NCI-H774 (cell line): ENCODE measurements at regions not wholly inside any gene's neighbourhood (a gene's known extent, or its start where the extent isn't known, plus 50 kb on each side); places are given as distances from the start of the nearest gene placed in this dataset.
"Not testable (repeated sequence)": the region's sequence is repeated elsewhere in the genome, so short reads cannot be mapped to it uniquely, and the experiment has no call there.

Experiments used
- DNase-seq: peaks from one replicate; lab custom pipeline; 2025; lab: John Stamatoyannopoulos, UW

DNA sequence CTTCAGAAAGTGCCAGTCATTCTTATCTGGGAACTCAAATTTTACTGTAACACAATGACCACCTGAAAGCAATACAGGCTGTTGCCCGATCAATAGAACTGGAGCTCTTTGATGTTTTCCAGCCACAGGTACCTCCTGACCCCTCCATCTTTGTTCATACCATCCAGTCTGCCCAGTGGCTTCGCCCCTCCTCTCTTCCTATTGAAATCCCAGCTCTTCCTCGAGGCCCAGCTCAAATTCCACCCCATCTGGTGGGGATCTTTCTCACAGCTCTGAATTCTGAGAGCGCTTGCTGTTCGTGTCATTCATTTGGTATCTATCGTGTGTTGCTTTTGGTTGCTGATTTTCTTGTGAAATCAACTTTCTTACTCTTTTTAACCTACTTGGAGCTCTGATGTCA lies 87.9 kb upstream of the CNKSR3 start:
- no peak for DNase-seq

GRCh38 chr6:154602296-154602695 lies 91.8 kb upstream of the CNKSR3 start:
- no peak for DNase-seq

DNA sequence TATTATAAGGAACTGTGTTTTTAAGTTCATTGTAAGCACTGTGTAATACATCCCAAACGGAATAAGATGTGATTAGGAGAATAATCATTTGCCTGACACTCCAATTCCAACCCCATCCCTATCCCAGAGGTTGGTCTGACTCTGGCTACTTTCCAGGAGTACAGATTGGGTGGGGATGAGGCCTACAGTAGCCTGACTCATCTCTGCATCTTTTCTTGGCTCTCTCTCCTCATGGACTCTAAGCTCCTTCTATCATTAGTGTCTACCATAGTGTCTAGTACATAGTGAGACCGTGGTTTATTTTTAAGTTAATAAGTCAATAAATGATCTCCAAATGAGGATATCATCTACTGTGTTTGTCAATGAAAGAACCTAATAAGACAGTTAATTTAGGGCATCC lies 92.2 kb upstream of the CNKSR3 start:
- DNase-seq: no peak

DNA sequence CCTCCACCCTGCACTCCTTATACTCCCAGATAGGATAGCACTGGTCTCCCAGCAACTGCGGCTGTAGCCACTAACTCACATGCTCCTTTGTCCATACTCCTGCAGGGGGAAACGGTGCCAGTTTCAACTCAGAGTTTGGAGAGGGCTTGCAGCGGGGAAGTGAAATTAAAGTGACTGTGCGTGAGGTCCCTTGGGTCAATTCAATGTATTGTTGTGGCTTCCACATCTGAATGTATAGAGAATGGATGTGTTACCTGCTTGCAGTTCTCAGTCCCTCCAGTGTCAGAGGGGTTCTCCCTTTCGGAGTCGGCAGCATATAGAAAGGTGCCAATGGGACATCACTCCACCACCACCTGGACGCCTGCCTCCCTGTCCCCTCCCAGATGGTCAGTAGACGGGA lies 93.6 kb upstream of the CNKSR3 start:
- no peak for DNase-seq

- DNase-seq: peak; percentile 22
Observed at GRCh38 chr6:154605178-154605881, 94.8 kb upstream of the CNKSR3 start.

- DNase-seq: no peak
Observed at GRCh38 chr6:154605882-154606370, 95.4 kb upstream of the CNKSR3 start.

DNA sequence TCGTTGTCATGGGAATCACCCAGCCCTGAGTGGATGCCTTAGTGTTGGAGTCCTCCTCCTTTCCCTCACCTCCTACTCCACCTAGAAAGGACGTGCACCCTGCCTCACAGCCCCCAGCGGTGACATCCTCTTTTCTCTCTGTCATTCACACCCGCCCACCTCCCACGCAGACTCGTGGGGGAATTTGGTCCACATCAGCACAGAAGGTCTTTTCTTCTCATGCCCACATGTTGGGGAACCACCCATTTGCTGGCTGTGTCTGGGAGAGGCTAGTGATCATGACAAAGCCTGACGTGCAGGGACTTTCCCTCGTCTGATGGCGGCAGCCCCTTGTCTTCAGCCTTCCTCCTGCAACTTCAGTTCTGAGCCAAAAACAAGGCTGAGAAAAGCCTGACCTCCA lies 96.0 kb upstream of the CNKSR3 start:
- no peak for DNase-seq

GRCh38 chr6:154606860-154607259 lies 96.4 kb upstream of the CNKSR3 start:
- no peak for DNase-seq

DNA sequence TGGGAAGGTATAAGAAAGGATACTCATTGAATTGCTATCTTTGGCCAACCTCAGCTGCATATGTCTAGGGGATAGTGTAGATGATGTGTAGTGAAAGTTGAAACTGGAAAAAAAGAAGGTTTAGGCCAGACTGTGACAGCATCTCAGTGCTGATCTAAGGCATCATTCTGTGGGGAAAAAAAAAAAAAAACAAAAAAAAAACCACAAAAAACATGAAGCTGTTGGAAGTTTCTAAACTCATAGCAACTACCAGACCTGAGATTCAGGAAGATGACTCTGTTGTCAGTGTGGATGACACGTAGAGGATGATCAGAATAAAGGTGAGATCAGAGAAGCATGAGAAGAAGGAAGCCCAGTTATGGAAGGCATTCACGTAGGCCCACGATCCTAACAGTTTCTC lies 100.8 kb upstream of the CNKSR3 start:
- no peak for DNase-seq

GRCh38 chr6:154611847-154612246 lies 101.4 kb upstream of the CNKSR3 start:
- DNase-seq: no peak

GRCh38 chr6:154613137-154613676 lies 102.7 kb upstream of the CNKSR3 start:
- peak; percentile 48 for DNase-seq

GRCh38 chr6:154614101-154614500 lies 103.6 kb upstream of the CNKSR3 start:
- DNase-seq: no peak

DNA sequence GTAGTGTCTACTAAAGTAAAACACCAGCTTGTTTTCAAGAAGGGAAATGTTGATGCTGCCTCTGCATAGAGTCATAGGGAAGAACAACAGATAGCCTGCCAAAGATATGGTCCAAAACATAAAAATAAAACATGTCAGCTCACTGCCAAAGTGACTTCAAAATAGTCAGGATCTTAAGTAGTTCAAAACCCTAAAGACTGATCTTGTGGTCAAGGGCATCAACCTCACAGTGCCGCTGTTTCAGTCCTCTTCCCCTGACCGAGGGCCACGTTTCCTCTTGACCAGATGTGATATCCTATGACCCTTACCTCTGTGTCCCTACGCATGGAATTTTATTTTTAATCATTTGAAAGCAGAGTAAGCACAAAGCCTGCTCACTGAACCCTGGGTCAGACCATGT lies 104.2 kb upstream of the CNKSR3 start:
- DNase-seq: no peak

DNA sequence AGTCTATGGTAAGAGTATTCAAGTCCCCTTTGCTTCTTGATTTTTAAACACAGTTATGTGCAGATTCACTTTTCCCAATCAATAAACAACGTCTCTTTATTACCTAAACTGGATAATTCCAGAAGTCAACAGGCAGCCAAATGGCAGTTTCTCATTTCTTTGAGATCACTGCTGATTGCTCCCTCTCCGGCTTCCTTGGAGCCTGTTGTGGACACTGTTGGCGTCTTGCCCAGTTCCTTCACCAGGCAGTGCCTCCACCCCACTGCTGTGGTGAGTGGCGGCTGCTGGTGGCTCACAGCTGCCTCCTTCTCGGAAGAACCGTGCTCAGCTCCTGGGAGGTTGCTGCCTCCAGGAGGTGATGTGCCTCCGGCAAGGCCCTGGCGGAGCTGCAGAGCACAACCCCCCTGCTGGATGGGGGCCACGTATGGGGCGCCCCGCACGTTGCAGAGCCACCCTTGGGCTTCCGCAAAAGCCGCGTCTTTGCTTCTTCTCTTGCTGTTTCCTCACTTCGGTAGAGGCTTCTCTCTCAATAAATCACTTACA lies 105.1 kb upstream of the CNKSR3 start:
- peak; percentile 87 for DNase-seq

DNA sequence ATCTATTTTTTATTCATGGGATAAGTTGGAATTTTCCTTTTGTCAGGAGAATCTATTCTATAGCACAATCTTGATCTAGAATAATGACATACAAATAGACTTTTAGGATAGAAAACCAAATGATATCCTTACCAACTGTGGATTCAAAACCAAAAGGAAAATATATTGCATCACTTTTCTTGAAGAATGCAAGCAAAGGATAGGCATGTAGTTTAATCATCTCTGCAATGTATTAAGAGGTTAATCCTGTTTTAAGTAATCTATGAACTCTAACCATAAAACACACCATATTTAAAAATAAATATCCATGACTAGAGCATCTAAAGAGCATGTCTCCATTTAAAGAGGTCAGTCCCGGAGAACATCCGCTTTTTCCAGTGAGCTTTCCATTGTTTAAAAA lies 106.7 kb upstream of the CNKSR3 start:
- DNase-seq: no peak

DNA sequence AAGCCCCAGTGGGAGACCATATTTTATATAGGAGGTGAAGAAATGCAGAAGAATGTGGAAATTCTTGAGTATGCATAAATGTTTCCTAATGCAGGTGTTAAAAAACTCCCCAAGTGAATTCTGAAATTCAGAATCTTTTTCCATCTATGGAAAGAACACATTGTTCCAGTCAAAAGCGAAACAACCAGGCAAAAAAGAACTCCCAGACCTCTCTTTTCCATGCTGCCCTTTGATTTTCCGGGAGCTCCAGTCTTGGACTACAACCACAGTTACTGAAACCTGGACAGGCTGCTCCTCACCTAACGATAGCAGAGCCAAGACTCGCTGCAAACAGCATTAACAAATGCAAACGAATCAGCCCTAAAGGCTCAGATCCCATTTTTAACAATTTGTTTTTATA lies 108.7 kb upstream of the CNKSR3 start:
- peak; percentile 85 for DNase-seq

GRCh38 chr6:154621686-154622085 lies 111.2 kb upstream of the CNKSR3 start:
- no peak for DNase-seq

GRCh38 chr6:154622618-154623336 lies 110.4 kb upstream of the SCAF8 start:
- no peak for DNase-seq

- no peak for DNase-seq
Observed at GRCh38 chr6:154623391-154623790, 109.8 kb upstream of the SCAF8 start.

GRCh38 chr6:154624038-154624599 lies 109.1 kb upstream of the SCAF8 start:
- no peak for DNase-seq

- not testable (repeated sequence) for DNase-seq
Observed at GRCh38 chr6:154624727-154625126, 108.5 kb upstream of the SCAF8 start.

GRCh38 chr6:154625721-154626120 lies 107.5 kb upstream of the SCAF8 start:
- no peak for DNase-seq

DNA sequence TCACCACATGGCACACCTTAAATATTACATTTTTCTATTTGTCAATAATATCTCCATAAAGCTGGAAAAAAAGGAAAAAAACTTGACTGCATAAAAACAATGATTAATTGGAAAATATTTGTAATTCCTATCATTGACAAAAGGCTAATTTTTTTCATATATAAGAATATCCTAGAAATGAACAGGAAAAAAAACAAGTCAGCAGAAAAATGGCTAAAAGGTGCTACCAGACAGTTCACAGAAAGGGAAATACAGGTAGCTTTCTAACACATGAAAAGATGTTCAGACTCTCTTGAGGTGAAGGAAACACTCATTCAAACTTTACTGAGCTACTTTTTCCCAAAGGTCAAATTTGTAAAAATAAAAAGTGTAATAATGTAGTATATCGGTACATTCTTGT lies 104.1 kb upstream of the SCAF8 start:
- DNase-seq: no peak
